Central memory CD4-positive, alpha-beta T cell (primary cell): ENCODE measurements at regions not wholly inside any gene's neighbourhood (a gene's known extent, or its start where the extent isn't known, plus 50 kb on each side); places are given as distances from the start of the nearest gene placed in this dataset.
"Not testable (repeated sequence)": the region's sequence is repeated elsewhere in the genome, so short reads cannot be mapped to it uniquely, and the experiment has no call there.

ENCODE experiments used
- DNase-seq: peaks from one replicate; pipeline ENCODE4 v3.0.0; 2022

GRCh38 chr4:107389965-107390364 lies 330.1 kb downstream of the PAPSS1 start:
- DNase-seq = no peak

DNA sequence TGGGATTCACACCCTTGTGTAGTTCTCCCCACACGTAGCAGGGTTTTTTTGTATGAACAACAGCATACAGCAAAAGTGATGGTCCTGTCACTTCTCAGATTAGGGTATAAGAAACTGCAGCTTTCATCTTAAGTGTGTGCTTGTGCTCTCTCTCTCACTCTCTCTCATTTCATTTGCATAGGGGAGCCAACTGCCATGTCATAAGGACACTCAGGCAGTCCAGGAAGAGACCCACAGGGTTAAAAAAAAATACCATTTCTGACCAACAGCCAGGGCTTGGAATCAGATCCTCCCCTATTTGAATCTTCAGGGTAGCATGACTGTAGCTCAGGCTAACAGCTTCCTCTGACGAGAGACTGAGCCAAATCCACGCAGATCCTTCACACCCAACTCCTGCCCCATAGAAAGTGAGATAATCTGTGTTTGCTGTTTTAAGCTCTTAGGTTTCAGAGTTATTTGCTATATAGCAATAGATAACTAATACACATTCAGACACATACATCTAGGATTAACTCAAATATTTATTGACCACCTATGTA lies 331.2 kb downstream of the PAPSS1 start:
- DNase-seq = no peak

- DNase-seq = no peak
These were observed 339.1 kb downstream of the PAPSS1 start for GRCh38 chr4:107380836-107381438.

DNA sequence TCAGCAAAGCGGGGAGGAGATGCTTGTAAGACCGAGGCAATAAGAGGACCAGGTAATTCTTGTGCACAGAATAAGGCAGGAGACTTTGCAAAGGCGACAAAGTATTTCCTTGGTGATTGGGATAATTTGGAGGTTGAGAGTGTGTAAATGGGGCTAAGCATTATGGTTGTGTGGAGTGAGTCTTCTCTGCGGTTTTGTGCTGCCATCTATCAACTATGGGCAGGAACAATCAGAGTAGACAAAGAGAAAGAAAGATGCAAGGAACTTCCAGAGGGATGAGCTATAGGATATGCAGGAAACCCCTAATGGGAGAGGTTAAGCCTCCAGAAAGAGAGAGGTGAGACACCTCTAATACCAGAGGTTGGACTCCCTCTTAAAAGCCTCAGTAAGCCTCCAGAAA lies 339.8 kb downstream of the PAPSS1 start:
- no peak for DNase-seq

- no peak for DNase-seq
These were observed 340.8 kb downstream of the PAPSS1 start for GRCh38 chr4:107379054-107379869.

DNA sequence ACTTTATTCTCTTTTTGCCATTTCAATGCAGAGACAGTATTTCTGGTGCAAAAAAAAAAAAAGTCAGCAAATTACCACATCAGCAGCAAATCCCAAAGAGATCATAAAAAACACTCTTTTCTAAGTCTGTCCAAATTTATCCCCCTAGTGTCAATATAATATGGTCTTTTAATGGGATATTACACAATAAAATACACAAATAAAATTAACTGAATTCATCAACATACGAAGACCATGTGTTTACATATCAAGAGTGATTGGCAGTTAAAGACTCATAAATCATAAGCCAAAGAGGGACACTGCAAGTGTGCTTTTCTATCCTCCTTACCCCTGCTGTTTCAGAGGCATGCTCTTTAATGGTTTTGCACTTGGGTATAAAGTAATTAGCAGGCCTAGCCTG lies 340.2 kb upstream of the DKK2 start:
- DNase-seq = no peak

DNA sequence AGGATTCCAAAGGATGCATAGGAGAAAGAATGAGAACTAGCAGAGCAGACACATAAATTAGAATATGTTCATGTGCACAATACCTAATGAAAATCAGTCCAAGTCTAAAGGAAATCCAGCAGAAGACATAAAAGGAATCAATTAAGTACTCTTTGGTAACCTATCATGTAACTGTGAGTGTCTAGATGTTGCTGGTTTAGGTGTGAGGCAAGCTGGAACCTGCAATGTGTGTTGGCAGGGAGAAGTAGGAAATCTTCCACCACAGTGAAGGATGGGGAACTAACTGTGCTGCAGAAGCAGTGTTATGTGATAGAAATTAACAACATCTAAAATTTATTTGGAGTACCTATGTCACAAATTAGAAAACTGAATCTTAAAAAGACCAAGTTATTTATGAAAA lies 330.8 kb upstream of the DKK2 start:
- DNase-seq = no peak

GRCh38 chr4:107366016-107366735 lies 330.1 kb upstream of the DKK2 start:
- no peak for DNase-seq

- DNase-seq = no peak
These were observed 327.0 kb upstream of the DKK2 start for GRCh38 chr4:107363125-107363524.

DNA sequence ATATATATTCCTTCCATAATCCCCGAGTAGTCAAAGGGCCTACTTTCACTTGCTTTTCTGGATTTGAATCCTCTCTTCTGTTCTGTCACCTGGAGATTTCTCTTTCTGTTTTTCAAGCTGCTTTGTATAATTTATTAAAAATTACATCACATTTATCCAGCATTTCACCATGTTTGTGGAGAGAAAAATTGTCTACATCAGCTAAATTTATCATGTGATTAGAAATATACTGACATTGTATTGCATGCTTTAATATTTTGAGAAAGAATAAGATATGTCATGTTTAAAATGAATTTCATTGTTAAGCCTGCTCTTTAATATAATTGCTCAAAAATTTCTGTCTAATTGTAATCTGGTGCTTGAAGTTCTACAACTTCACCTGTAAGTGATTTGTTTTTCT lies 323.1 kb upstream of the DKK2 start:
- DNase-seq = no peak

- not testable (repeated sequence) for DNase-seq
These were observed 318.2 kb upstream of the DKK2 start for GRCh38 chr4:107354304-107354703.

DNA sequence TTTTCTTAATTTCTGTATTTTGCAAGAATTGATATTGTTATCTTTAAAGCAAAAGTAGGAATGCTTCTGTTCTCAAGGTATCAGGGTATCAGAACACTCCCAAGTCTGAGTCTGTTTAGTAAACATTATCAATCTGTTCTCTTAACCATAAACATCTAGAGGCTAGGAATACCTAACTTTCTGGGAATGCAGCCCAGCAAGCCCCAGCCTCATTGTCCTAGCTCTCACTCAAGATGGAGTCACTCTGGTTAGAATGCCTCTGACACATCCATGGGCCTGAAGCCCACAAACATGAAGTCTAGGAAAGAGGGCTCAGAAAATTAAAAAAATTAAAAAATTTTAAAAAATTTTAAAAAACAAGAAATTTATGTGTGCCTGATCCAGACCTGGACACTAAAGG lies 315.1 kb upstream of the DKK2 start:
- no peak for DNase-seq

DNA sequence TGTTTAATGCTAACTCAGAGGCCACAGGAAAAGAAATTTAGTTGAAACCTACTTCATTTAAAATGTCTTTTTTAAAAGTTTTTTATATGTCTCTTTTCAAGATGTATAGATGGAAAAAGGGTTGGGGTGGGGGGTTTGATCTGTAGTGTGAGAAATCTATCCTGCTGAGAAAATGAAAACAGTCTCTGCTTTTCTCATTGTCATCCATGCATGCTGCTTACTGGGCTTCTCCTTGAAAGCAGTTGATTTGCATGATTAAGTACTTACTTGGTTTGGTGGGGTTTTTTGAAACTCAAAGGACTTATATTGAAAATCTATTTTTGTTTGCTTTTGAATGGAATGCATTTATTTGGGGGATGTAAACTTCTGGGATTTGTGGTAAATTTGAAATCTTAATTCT lies 313.6 kb upstream of the DKK2 start:
- no peak for DNase-seq

GRCh38 chr4:107349266-107349665 lies 313.2 kb upstream of the DKK2 start:
- no peak for DNase-seq

GRCh38 chr4:107348188-107349050 lies 312.3 kb upstream of the DKK2 start:
- no peak for DNase-seq

GRCh38 chr4:107333518-107333917 lies 297.4 kb upstream of the DKK2 start:
- DNase-seq = no peak

GRCh38 chr4:107332656-107333055 lies 296.5 kb upstream of the DKK2 start:
- not testable (repeated sequence) for DNase-seq

GRCh38 chr4:107330916-107331315 lies 294.8 kb upstream of the DKK2 start:
- no peak for DNase-seq

GRCh38 chr4:107319386-107319785 lies 283.3 kb upstream of the DKK2 start:
- no peak for DNase-seq

DNA sequence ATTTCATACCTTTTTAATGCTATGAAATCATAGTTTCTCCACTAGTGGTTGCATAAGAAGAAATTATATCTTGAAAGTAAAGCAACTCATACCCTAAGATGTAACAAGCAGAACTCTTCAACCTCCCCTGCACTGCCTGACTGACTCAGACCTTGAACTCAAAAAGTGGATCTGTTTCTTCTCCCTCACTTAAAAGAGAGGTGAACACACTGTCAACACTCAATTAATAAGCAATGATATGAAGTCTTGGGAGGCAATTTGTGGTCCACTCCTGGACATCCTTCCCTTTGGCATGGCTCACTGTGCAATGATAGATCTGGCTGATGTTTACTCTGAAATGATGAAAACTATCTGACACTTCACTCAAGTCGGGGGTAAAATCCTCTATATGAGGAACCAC lies 282.0 kb upstream of the DKK2 start:
- DNase-seq = no peak

- no peak for DNase-seq
These were observed 281.5 kb upstream of the DKK2 start for GRCh38 chr4:107317611-107318010.

- DNase-seq = no peak
These were observed 279.5 kb upstream of the DKK2 start for GRCh38 chr4:107315584-107315983.

DNA sequence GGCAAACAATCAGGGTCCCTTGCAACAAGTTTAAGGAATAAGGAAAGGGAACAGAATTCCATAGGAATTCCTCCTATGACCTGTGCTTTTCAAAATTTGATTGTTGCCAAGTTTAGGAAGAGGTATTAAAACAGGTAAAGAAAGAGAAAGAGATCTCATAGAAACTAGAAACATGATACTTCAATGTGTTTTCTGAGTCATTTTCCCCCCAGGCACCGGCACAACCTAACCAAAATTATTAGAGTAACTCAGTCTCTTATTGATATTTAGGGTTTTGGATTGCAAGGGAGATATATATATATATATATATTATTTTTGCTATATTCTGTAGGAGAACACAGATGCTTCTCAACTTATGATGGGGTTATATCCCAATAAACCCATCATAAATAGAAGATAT lies 278.0 kb upstream of the DKK2 start:
- DNase-seq = no peak
